Karpas-422 (cell line): ENCODE measurements at regions not wholly inside any gene's neighbourhood (a gene's known extent, or its start where the extent isn't known, plus 50 kb on each side); places are given as distances from the start of the nearest gene placed in this dataset.

Experiments used
- DNase-seq: peaks from one replicate; pipeline ENCODE4 v3.0.0-alpha.2; 2015
- H2AFZ ChIP-seq: fragments of 200-600 bp; sonication (generic); 2 replicates; pipeline ENCODE4 v1.6.1; 2014; ENCODE audit warnings: antibody characterized with exemption, low read length, mixed read lengths
- H3K27ac ChIP-seq: fragments of 200-600 bp; sonication (generic); 2 replicates; pipeline ENCODE4 v1.5.1; 2014; ENCODE audit warnings: mild to moderate bottlenecking, low read length, moderate library complexity
- H3K27me3 ChIP-seq: fragments of 200-600 bp; sonication (generic); 2 replicates; pipeline ENCODE4 v1.6.1; 2014; ENCODE audit warnings: low read length, mixed read lengths
- H3K36me3 ChIP-seq: fragments of 200-600 bp; sonication (generic); 2 replicates; pipeline ENCODE4 v1.6.1; 2014; ENCODE audit warnings: low read length, mixed read lengths; ENCODE audit not compliant: insufficient read depth
- H3K4me1 ChIP-seq: fragments of 200-600 bp; sonication (generic); 2 replicates; pipeline ENCODE4 v1.6.1; 2014; ENCODE audit warnings: mild to moderate bottlenecking, low read length, mixed read lengths
- H3K4me2 ChIP-seq: fragments of 200-600 bp; sonication (generic); 2 replicates; pipeline ENCODE4 v1.6.1; 2014; ENCODE audit warnings: low read length, low read depth, mild to moderate bottlenecking; ENCODE audit not compliant: poor library complexity, severe bottlenecking
- H3K4me3 ChIP-seq: fragments of 200-600 bp; sonication (generic); 2 replicates; pipeline ENCODE4 v1.5.1; 2014; ENCODE audit warnings: mild to moderate bottlenecking, antibody characterized with exemption, low read length, mixed read lengths
- H3K79me2 ChIP-seq: fragments of 200-600 bp; sonication (generic); 2 replicates; pipeline ENCODE4 v1.6.1; 2014; ENCODE audit warnings: mild to moderate bottlenecking, low read length, mixed read lengths
- H3K9ac ChIP-seq: fragments of 200-600 bp; sonication (generic); 2 replicates; pipeline ENCODE4 v1.6.0; 2014; ENCODE audit warnings: low read length
- H3K9me2 ChIP-seq: fragments of 200-600 bp; sonication (generic), shearing (Covaris generic); replicated peaks from 2 replicates; pipeline ENCODE4 v1.6.0; 2014; ENCODE audit warnings: mild to moderate bottlenecking, low read length, moderate library complexity; ENCODE audit not compliant: insufficient read depth
- H3K9me3 ChIP-seq: fragments of 300-700, 200-600 bp; sonication (generic); 2 replicates; pipeline ENCODE4 v1.6.1; 2014; ENCODE audit warnings: low read length, mixed read lengths
- H4K20me1 ChIP-seq: fragments of 200-600 bp; sonication (generic); 2 replicates; pipeline ENCODE4 v1.6.1; 2014; ENCODE audit warnings: mild to moderate bottlenecking, antibody characterized with exemption, low read length, low read depth; ENCODE audit not compliant: insufficient read depth

- H3K4me2 ChIP-seq: no peak overlapping the region
- no peak for DNase-seq
Observed at GRCh38 chr3:180316321-180316720, 279.6 kb upstream of the PEX5L start.

DNA sequence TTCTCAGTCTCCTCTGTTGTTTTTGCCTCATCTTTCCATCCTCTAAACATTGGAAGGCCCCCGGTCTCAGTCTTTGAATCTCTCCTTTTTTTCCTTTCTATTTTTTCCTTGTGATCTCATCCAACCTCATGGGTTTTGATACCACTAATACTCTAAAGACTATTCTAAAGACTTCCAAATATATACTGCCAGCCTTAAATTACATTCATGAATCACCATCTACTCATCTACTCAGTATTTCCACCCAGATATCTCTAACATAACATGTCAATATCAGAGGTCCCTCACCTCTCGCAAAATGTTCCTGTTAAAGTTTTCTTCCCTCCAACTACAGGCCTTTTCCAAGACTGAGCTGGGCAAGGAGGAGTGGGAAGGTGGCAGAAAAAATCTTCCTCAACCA lies 282.5 kb upstream of the TTC14 start:
- Histone ChIP-seq H3K9me3 (no peaks in the 10 kb centered on the region), H3K79me2 (no peaks in the 10 kb centered on the region), H4K20me1 (no peaks in the 10 kb centered on the region), H3K4me2 (no peak overlapping the region), H3K27ac (no peak overlapping the region), H3K9ac (no peak overlapping the region), H3K36me3 (no peaks in the 10 kb centered on the region), H3K27me3 (no peaks in the 10 kb centered on the region), H3K4me3 (no peak overlapping the region), H3K9me2 (no peaks in the 10 kb centered on the region), H3K4me1 (no peaks in the 10 kb centered on the region), H2AFZ (no peak overlapping the region)
- DNase-seq: no peak

More at GRCh38 chr3:180316321-180316720, 279.6 kb upstream of the PEX5L start:
- H3K36me3 ChIP-seq: no peaks in the 10 kb centered on the region
- H3K27ac ChIP-seq: no peak overlapping the region
- no peaks in the 10 kb centered on the region for H3K79me2 ChIP-seq
- no peaks in the 10 kb centered on the region for H3K9me2 ChIP-seq
- no peak overlapping the region for H3K9ac ChIP-seq
- H3K4me1 ChIP-seq: no peaks in the 10 kb centered on the region
- H3K4me3 ChIP-seq: no peak overlapping the region
- no peaks in the 10 kb centered on the region for H4K20me1 ChIP-seq
- no peaks in the 10 kb centered on the region for H3K27me3 ChIP-seq
- no peak overlapping the region for H2AFZ ChIP-seq
- no peaks in the 10 kb centered on the region for H3K9me3 ChIP-seq

GRCh38 chr3:180320631-180321030 lies 281.3 kb upstream of the TTC14 start:
- H3K27ac ChIP-seq: no peak overlapping the region
- H3K4me2 ChIP-seq: no peak overlapping the region
- no peaks in the 10 kb centered on the region for H3K9me3 ChIP-seq
- no peak overlapping the region for H3K9ac ChIP-seq
- H4K20me1 ChIP-seq: no peaks in the 10 kb centered on the region
- no peaks in the 10 kb centered on the region for H3K79me2 ChIP-seq
- H3K9me2 ChIP-seq: no peaks in the 10 kb centered on the region
- no peaks in the 10 kb centered on the region for H3K27me3 ChIP-seq
- H3K4me1 ChIP-seq: no peaks in the 10 kb centered on the region
- DNase-seq: no peak
- H2AFZ ChIP-seq: no peak overlapping the region
- no peaks in the 10 kb centered on the region for H3K36me3 ChIP-seq
- H3K4me3 ChIP-seq: no peak overlapping the region

DNA sequence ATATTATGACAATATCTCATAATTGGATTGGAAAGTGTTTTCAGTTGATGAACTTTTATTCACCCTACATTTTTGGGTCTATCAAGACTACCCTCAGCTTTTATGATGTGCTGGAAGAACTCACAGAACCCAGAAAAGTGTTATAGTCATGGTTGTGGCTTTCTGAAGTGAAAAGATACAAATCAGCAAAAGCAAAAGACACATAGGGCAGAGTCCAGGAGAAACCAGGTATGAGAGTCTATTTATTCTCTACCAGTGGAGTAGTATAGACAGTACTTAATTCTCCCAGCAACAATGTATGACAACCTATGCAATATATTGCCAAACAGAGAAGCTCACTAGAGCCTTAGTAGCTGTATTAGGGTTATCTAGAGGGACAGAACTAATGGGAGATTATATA lies 280.4 kb upstream of the TTC14 start:
- H3K79me2 ChIP-seq: no peaks in the 10 kb centered on the region
- no peaks in the 10 kb centered on the region for H3K27me3 ChIP-seq
- H3K4me2 ChIP-seq: no peak overlapping the region
- H3K9ac ChIP-seq: no peak overlapping the region
- H3K36me3 ChIP-seq: no peaks in the 10 kb centered on the region
- H3K9me3 ChIP-seq: no peaks in the 10 kb centered on the region
- H3K27ac ChIP-seq: no peak overlapping the region
- H3K4me3 ChIP-seq: no peak overlapping the region
- no peak for DNase-seq
- no peaks in the 10 kb centered on the region for H3K9me2 ChIP-seq
- no peak overlapping the region for H2AFZ ChIP-seq
- no peaks in the 10 kb centered on the region for H4K20me1 ChIP-seq
- H3K4me1 ChIP-seq: no peaks in the 10 kb centered on the region

GRCh38 chr3:180322829-180323228 lies 279.1 kb upstream of the TTC14 start:
- no peaks in the 10 kb centered on the region for H3K79me2 ChIP-seq
- H3K27ac ChIP-seq: no peak overlapping the region
- H3K9me3 ChIP-seq: no peaks in the 10 kb centered on the region
- no peak overlapping the region for H3K9ac ChIP-seq
- no peak overlapping the region for H2AFZ ChIP-seq
- no peak overlapping the region for H3K4me2 ChIP-seq
- DNase-seq: no peak
- H3K9me2 ChIP-seq: no peaks in the 10 kb centered on the region
- H3K4me3 ChIP-seq: no peak overlapping the region
- H3K36me3 ChIP-seq: no peaks in the 10 kb centered on the region
- no peaks in the 10 kb centered on the region for H4K20me1 ChIP-seq
- H3K27me3 ChIP-seq: no peaks in the 10 kb centered on the region
- no peaks in the 10 kb centered on the region for H3K4me1 ChIP-seq

DNA sequence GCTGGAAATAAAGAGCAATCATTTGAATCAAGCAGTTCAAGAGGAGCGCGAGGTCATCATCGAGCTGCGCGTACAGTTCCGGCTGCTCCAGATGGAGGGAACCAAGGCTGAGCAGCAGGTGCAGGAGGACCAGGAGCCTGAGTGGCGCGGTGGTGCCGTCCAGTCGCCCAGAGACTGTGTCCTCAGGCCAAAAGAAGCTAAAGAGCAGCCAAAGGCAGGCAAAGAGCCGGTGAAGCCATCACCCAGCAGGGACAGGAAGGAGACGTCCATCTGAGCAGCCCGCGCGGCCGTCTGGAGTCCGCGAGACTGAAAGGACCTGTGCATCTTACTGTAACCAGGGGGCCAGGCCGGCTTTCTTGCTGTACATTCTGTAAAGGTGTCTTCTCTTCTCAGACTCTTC lies 277.2 kb upstream of the TTC14 start:
- no peak overlapping the region for H3K4me3 ChIP-seq
- no peak overlapping the region for H3K9ac ChIP-seq
- H3K36me3 ChIP-seq: no peaks in the 10 kb centered on the region
- H3K4me2 ChIP-seq: no peak overlapping the region
- H3K27ac ChIP-seq: no peak overlapping the region
- H3K4me1 ChIP-seq: no peaks in the 10 kb centered on the region
- H2AFZ ChIP-seq: no peak overlapping the region
- no peak for DNase-seq
- no peaks in the 10 kb centered on the region for H3K79me2 ChIP-seq
- no peaks in the 10 kb centered on the region for H3K9me3 ChIP-seq
- H3K9me2 ChIP-seq: no peaks in the 10 kb centered on the region
- H3K27me3 ChIP-seq: no peaks in the 10 kb centered on the region
- H4K20me1 ChIP-seq: no peaks in the 10 kb centered on the region

- no peaks in the 10 kb centered on the region for H4K20me1 ChIP-seq
- DNase-seq: no peak
- H3K9me2 ChIP-seq: no peaks in the 10 kb centered on the region
- H3K4me2 ChIP-seq: no peak overlapping the region
- no peak overlapping the region for H3K4me3 ChIP-seq
- H3K27me3 ChIP-seq: no peaks in the 10 kb centered on the region
- no peaks in the 10 kb centered on the region for H3K9me3 ChIP-seq
- no peaks in the 10 kb centered on the region for H3K79me2 ChIP-seq
- no peaks in the 10 kb centered on the region for H3K4me1 ChIP-seq
- no peak overlapping the region for H2AFZ ChIP-seq
- H3K36me3 ChIP-seq: no peaks in the 10 kb centered on the region
- H3K9ac ChIP-seq: no peak overlapping the region
- H3K27ac ChIP-seq: no peak overlapping the region
Observed at GRCh38 chr3:180325533-180325932, 276.4 kb upstream of the TTC14 start.

DNA sequence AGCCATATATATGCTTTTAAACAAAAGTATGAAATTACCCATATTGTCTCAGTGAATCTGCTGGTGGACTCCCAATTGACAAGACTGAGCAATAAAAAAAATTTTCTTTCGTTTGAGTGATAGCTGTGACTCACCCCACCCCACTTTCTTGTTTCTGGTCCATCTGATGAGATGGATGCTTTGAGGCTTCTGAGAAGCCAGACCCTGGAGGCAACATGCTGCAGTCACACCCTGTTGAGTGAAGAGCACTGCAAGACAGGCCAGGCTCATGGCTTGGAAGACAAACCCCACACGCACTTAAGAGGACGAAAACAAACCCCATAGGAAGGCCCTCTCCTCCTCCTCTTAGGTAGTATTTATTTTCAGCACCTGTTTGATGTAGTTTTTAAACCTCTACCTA lies 276.0 kb upstream of the TTC14 start:
- H3K4me2 ChIP-seq: no peak overlapping the region
- no peaks in the 10 kb centered on the region for H3K4me1 ChIP-seq

DNA sequence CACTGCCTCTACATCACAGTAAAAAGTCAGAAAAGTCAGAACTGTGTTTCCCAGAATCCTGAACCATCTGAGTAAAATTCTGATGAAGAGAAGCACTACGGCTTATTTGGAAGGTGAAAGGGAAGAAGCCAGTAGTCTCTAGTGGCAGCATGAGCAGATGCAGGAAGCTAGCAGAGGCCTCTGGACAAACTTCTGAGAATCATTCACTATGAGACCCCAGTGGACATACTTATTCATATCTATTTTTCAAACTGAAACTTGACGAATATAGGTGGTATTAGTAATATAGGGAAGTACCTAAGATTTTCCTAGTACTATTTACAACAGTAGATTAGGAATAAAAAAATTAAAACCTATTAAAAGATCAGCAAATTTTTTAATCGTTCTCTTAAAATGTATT lies 272.8 kb upstream of the TTC14 start:
- no peaks in the 10 kb centered on the region for H3K4me1 ChIP-seq
- no peaks in the 10 kb centered on the region for H3K36me3 ChIP-seq
- DNase-seq: no peak
- no peak overlapping the region for H3K4me2 ChIP-seq
- no peaks in the 10 kb centered on the region for H3K9me2 ChIP-seq
- H3K79me2 ChIP-seq: no peaks in the 10 kb centered on the region
- no peaks in the 10 kb centered on the region for H3K27me3 ChIP-seq
- no peaks in the 10 kb centered on the region for H4K20me1 ChIP-seq
- no peaks in the 10 kb centered on the region for H3K9me3 ChIP-seq
- no peak overlapping the region for H3K9ac ChIP-seq
- no peak overlapping the region for H3K27ac ChIP-seq
- H2AFZ ChIP-seq: no peak overlapping the region
- H3K4me3 ChIP-seq: no peak overlapping the region

More for the DNA sequence above, 276.0 kb upstream of the TTC14 start:
- no peak for DNase-seq
- no peak overlapping the region for H2AFZ ChIP-seq
- no peaks in the 10 kb centered on the region for H4K20me1 ChIP-seq
- no peaks in the 10 kb centered on the region for H3K27me3 ChIP-seq
- no peaks in the 10 kb centered on the region for H3K36me3 ChIP-seq
- no peak overlapping the region for H3K9ac ChIP-seq
- H3K27ac ChIP-seq: no peak overlapping the region
- H3K79me2 ChIP-seq: no peaks in the 10 kb centered on the region
- H3K9me2 ChIP-seq: no peaks in the 10 kb centered on the region
- H3K4me3 ChIP-seq: no peak overlapping the region
- H3K9me3 ChIP-seq: no peaks in the 10 kb centered on the region
